Non-pigmented ciliary epithelial cell (primary cell): ENCODE measurements at regions not wholly inside any gene's neighbourhood (a gene's known extent, or its start where the extent isn't known, plus 50 kb on each side); places are given as distances from the start of the nearest gene placed in this dataset.

Experiments used
- DNase-seq: peaks from one replicate; pipeline ENCODE4 v3.0.0-alpha.2; 2010; ENCODE audit warnings: low read depth

GRCh38 chr13:57224414-57224813 lies 57.4 kb downstream of the PRR20E start:
- no peak for DNase-seq

- DNase-seq, result no peak
Observed at GRCh38 chr13:57250472-57250871, 83.5 kb downstream of the PRR20E start.

- DNase-seq, result no peak
Observed at GRCh38 chr13:57253551-57253950, 86.6 kb downstream of the PRR20E start.

- DNase-seq, result no peak
Observed at GRCh38 chr13:57264965-57265364, 98.0 kb downstream of the PRR20E start.

GRCh38 chr13:57270493-57270892 lies 103.5 kb downstream of the PRR20E start:
- no peak for DNase-seq

GRCh38 chr13:57286511-57287098 lies 119.6 kb downstream of the PRR20E start:
- no peak for DNase-seq

- DNase-seq, result no peak
Observed at GRCh38 chr13:57302604-57303003, 135.6 kb downstream of the PRR20E start.

GRCh38 chr13:57311009-57311586 lies 144.1 kb downstream of the PRR20E start:
- DNase-seq, result no peak

GRCh38 chr13:57314897-57315520 lies 148.0 kb downstream of the PRR20E start:
- DNase-seq, result no peak

GRCh38 chr13:57326532-57326931 lies 159.5 kb downstream of the PRR20E start:
- no peak for DNase-seq

- DNase-seq, result no peak
Observed at GRCh38 chr13:57340878-57341277, 173.9 kb downstream of the PRR20E start.

GRCh38 chr13:57345526-57345925 lies 178.5 kb downstream of the PRR20E start:
- DNase-seq, result no peak

GRCh38 chr13:57346786-57347185 lies 179.8 kb downstream of the PRR20E start:
- no peak for DNase-seq

GRCh38 chr13:57352114-57352513 lies 185.1 kb downstream of the PRR20E start:
- no peak for DNase-seq

GRCh38 chr13:57353831-57354230 lies 186.8 kb downstream of the PRR20E start:
- no peak for DNase-seq

- DNase-seq, result no peak
Observed at GRCh38 chr13:57375876-57376275, 208.9 kb downstream of the PRR20E start.

GRCh38 chr13:57408312-57408711 lies 223.2 kb upstream of the PCDH17 start:
- no peak for DNase-seq

GRCh38 chr13:57409121-57409520 lies 222.4 kb upstream of the PCDH17 start:
- DNase-seq, result no peak

- no peak for DNase-seq
Observed at GRCh38 chr13:57409656-57410055, 221.9 kb upstream of the PCDH17 start.

GRCh38 chr13:57418067-57418677 lies 213.4 kb upstream of the PCDH17 start:
- DNase-seq, result no peak

- DNase-seq, result no peak
Observed at GRCh38 chr13:57424379-57424778, 207.2 kb upstream of the PCDH17 start.

- DNase-seq, result no peak
Observed at GRCh38 chr13:57425531-57425930, 206.0 kb upstream of the PCDH17 start.

GRCh38 chr13:57437587-57437986 lies 194.0 kb upstream of the PCDH17 start:
- no peak for DNase-seq
